ENCODE measurements at regions not wholly inside any gene's neighbourhood (a gene's known extent, or its start where the extent isn't known, plus 50 kb on each side); places are given as distances from the start of the nearest gene placed in this dataset.

- DNase-seq (ENCODE audit: low read depth) = no peak
- no peak for TF ChIP-seq MAX (IDR thresholded peaks at IDR 0.05; ENCODE audit: low read depth, low read length)
- no peak for TF ChIP-seq POLR2A (IDR thresholded peaks at IDR 0.05; ENCODE audit: extremely low read depth, insufficient read length)
- TF ChIP-seq CTCF (IDR thresholded peaks at IDR 0.05; ENCODE audit: low read depth, low read length) = no peak
- no peak for TF ChIP-seq MYC (IDR thresholded peaks at IDR 0.05; ENCODE audit: low read depth, low read length)
- no peak overlapping the region for H3K4me3 ChIP-seq (ENCODE audit: low read depth, low read length)
Measured at GRCh38 chr18:70414315-70414900, 125.6 kb downstream of the SOCS6 start.

GRCh38 chr18:70413455-70413854 is 124.6 kb downstream of the SOCS6 start:
- DNase-seq (ENCODE audit: low read depth) = no peak
- H3K4me3 ChIP-seq (ENCODE audit: low read depth, low read length) = no peak overlapping the region
- no peak for TF ChIP-seq POLR2A (IDR thresholded peaks at IDR 0.05; ENCODE audit: extremely low read depth, insufficient read length)
- TF ChIP-seq CTCF (IDR thresholded peaks at IDR 0.05; ENCODE audit: low read depth, low read length) = no peak
- no peak for TF ChIP-seq MAX (IDR thresholded peaks at IDR 0.05; ENCODE audit: low read depth, low read length)
- no peak for TF ChIP-seq MYC (IDR thresholded peaks at IDR 0.05; ENCODE audit: low read depth, low read length)

GRCh38 chr18:70411876-70412435 is 123.1 kb downstream of the SOCS6 start:
- no peak for DNase-seq (ENCODE audit: low read depth)
- H3K4me3 ChIP-seq (ENCODE audit: low read depth, low read length) = no peak overlapping the region

GRCh38 chr18:70411307-70411706 is 122.5 kb downstream of the SOCS6 start:
- TF ChIP-seq POLR2A (IDR thresholded peaks at IDR 0.05; ENCODE audit: extremely low read depth, insufficient read length) (no peak), MYC (IDR thresholded peaks at IDR 0.05; ENCODE audit: low read depth, low read length) (no peak), MAX (IDR thresholded peaks at IDR 0.05; ENCODE audit: low read depth, low read length) (no peak), CTCF (IDR thresholded peaks at IDR 0.05; ENCODE audit: low read depth, low read length) (no peak)
- no peak overlapping the region for H3K4me3 ChIP-seq (ENCODE audit: low read depth, low read length)
- DNase-seq (ENCODE audit: low read depth) = no peak

More at GRCh38 chr18:70411876-70412435, 123.1 kb downstream of the SOCS6 start:
- TF ChIP-seq CTCF (IDR thresholded peaks at IDR 0.05; ENCODE audit: low read depth, low read length) (no peak), MYC (IDR thresholded peaks at IDR 0.05; ENCODE audit: low read depth, low read length) (no peak), POLR2A (IDR thresholded peaks at IDR 0.05; ENCODE audit: extremely low read depth, insufficient read length) (no peak), MAX (IDR thresholded peaks at IDR 0.05; ENCODE audit: low read depth, low read length) (no peak)

- no peak overlapping the region for H3K4me3 ChIP-seq (ENCODE audit: low read depth, low read length)
- TF ChIP-seq CTCF (IDR thresholded peaks at IDR 0.05; ENCODE audit: low read depth, low read length) = no peak
- DNase-seq (ENCODE audit: low read depth) = no peak
Measured at GRCh38 chr18:70405052-70405451, 116.2 kb downstream of the SOCS6 start.

GRCh38 chr18:70400476-70400875 is 111.6 kb downstream of the SOCS6 start:
- DNase-seq (ENCODE audit: low read depth) = no peak
- TF ChIP-seq MYC (IDR thresholded peaks at IDR 0.05; ENCODE audit: low read depth, low read length) = no peak
- TF ChIP-seq MAX (IDR thresholded peaks at IDR 0.05; ENCODE audit: low read depth, low read length) = no peak
- TF ChIP-seq CTCF (IDR thresholded peaks at IDR 0.05; ENCODE audit: low read depth, low read length) = no peak

More at GRCh38 chr18:70400476-70400875, 111.6 kb downstream of the SOCS6 start:
- H3K4me3 ChIP-seq (ENCODE audit: low read depth, low read length) = no peak overlapping the region

All from NB4 (cell line).